Right lobe of liver (tissue), 4 donors: ENCODE measurements at regions not wholly inside any gene's neighbourhood (a gene's known extent, or its start where the extent isn't known, plus 50 kb on each side); places are given as distances from the start of the nearest gene placed in this dataset.
A peak's percentile ranks its signal among the peaks of the same experiment; 100 is the strongest.

Experiments used
- POLR2A ChIP-seq: fragments of 450-650 bp; IDR thresholded peaks from one replicate; pipeline ENCODE4 v1.6.1; 2017; ENCODE audit warnings: antibody characterized with exemption, mild to moderate bottlenecking
- TF ChIP-seq, protein P1 (sequence below), 4 donors: fragments of 200-600 bp in 3 of 4; fragments of 450-650 bp in 1 of 4; IDR thresholded peaks; one replicate each; pipeline versions ENCODE4 v1.5.1 to v1.8.0; 2016 to 2022; ENCODE audit warnings: antibody characterized with exemption in 4 of 4, mild to moderate bottlenecking in 2 of 4
- donor health status: DM: no; HTN: no; CAD: no.
- donor health status: DM: no; HTN: no; CAD: no.
- donor health status: DM: no; HTN: yes; CAD: no.

DNA sequence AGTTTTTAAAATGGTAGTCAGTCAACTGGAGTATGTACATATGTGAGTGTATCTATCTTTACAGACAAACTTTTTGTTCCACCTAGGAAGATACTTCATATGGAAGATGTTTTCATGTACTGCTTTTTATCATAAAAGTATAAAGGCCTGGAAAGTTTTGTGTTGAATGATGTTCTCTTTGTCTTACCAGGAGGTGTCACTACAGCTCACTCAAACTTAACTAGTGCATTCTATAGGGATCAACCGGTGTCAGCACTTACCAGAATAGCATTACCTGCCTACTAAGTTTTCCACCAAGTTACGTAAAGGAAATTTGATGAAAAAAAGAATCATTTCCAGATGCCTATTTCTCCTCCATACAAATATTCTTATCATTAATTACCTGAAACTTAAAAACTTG lies 522.6 kb upstream of the SEMA6D start:
- TF ChIP-seq, protein P1, sequence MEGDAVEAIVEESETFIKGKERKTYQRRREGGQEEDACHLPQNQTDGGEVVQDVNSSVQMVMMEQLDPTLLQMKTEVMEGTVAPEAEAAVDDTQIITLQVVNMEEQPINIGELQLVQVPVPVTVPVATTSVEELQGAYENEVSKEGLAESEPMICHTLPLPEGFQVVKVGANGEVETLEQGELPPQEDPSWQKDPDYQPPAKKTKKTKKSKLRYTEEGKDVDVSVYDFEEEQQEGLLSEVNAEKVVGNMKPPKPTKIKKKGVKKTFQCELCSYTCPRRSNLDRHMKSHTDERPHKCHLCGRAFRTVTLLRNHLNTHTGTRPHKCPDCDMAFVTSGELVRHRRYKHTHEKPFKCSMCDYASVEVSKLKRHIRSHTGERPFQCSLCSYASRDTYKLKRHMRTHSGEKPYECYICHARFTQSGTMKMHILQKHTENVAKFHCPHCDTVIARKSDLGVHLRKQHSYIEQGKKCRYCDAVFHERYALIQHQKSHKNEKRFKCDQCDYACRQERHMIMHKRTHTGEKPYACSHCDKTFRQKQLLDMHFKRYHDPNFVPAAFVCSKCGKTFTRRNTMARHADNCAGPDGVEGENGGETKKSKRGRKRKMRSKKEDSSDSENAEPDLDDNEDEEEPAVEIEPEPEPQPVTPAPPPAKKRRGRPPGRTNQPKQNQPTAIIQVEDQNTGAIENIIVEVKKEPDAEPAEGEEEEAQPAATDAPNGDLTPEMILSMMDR (IDR thresholded peaks at IDR 0.05) = peak in 3 of 4 donors; percentile 19 to 36 (median 23)
- no peak for TF ChIP-seq POLR2A
